Glomerular visceral epithelial cell (primary cell): ENCODE measurements at regions not wholly inside any gene's neighbourhood (a gene's known extent, or its start where the extent isn't known, plus 50 kb on each side); places are given as distances from the start of the nearest gene placed in this dataset.

Source experiments
- DNase-seq: peaks from one replicate; pipeline ENCODE4 v3.0.0-alpha.2; 2016; ENCODE audit errors: extremely low spot score

- DNase-seq = no peak
Measured at GRCh38 chr2:121074293-121074932, 210.6 kb downstream of the TFCP2L1 start.

- peak; percentile 95 for DNase-seq
Measured at GRCh38 chr2:121075006-121075551, 209.9 kb downstream of the TFCP2L1 start.

DNA sequence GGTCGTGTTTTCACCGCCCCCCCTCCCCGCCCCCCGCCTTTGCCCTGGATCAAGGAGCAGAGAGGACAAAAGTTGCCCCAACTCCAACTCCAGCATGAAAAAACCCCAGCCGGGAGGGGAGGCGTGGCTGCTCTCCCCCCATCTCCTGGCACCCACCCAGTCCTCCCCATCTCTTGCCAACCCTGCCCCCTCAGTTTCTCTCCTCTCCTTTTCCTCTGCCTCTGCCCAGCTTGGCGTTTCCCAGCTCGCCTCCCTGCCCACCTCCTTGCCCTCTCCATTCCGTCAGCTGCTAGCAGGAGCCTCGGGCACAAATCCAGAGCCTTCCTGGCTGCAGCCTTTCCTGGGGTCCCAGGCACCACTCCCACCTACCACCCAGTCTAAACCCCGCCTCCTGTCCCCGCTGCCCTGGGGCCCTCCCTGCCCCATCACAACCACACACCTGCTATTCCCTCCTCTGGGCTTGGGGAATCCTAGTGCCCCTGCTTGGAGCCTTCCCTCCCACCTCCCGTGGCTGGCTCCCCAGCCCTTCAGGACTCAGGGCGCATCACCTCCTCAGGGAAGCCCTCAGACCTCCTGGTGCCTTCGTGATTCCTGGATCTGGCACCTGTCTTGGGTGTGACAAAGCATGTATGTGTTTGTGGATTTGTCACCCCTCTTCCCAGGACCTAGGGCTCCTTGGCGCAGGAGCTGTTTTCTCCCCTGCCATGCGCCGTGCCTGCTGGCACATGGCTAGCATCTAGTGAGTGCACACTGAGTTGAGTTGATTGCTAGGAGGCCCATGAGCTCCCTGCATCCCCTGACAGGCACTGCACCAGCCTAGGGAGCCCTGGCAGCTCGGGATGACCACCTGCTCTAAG is 209.1 kb downstream of the TFCP2L1 start:
- DNase-seq = peak; percentile 52

DNA sequence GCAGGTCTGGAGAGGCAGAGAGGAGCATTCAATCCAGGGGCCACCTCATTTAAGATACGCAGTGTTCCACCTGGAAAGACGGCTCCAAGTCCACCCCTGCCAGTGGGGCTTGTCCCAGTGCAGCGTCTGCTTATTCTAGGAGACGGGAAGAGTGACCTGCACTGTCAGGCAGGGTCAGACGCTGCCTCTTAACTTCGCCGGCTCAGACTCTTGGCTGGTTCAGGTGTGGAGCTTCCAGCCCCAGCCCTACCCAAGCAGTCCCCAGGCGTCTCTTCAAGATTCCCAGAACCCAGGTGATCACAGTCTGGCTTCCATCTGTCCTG is 208.5 kb downstream of the TFCP2L1 start:
- DNase-seq = no peak

GRCh38 chr2:121076885-121077549 is 208.0 kb downstream of the TFCP2L1 start:
- peak; percentile 74 for DNase-seq

- no peak for DNase-seq
Measured at GRCh38 chr2:121078899-121079298, 206.1 kb downstream of the TFCP2L1 start.

- peak; percentile 75 for DNase-seq
Measured at GRCh38 chr2:121080013-121080772, 204.8 kb downstream of the TFCP2L1 start.

- no peak for DNase-seq
Measured at GRCh38 chr2:121081701-121082100, 203.3 kb downstream of the TFCP2L1 start.

DNA sequence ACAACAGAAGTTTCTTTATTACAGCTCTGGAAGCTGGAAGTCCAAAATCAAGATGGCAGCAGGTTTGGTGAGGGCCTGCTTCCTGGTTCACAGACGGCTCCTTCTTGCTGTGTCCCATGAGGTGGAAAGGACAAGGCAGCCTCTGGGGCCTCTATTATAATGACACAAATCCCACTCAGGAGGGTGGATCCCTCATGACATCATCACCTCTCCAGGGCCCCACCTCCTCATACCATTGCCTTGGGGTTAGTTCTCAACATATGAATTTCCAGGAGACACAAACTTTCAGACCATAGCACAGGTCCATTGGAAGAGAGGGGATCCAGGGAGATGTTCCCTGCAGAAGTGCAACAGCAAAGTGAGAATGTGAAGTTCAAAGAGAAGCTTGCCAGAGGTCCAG is 202.8 kb downstream of the TFCP2L1 start:
- DNase-seq = no peak

DNA sequence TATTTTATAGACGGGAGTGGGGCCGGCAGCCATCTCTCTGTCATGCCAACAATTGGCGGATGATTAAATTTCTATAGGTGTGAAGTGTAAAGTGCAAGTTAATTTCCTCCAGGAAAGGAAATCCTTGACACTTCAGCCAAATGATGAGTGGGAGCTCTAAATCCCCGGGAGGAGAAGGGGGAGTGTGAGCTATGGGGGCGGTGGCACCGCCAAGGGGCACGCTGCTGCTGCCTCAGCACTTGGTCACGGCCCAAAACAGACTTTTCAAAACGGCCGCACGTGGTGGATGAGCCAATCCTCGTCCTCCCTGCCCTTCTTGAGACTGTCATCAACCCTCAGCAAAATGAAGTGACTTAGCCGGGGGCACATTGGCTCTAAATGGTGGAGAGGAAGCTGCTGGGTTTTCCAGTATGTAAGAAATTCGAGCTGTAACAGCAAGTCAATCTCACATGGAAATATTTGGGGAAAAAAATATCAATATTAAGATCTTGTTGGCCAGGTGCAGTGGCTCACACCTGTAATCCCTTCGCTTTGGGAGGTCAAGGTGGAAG is 200.8 kb downstream of the TFCP2L1 start:
- DNase-seq = no peak

- no peak for DNase-seq
Measured at GRCh38 chr2:121085801-121086200, 199.2 kb downstream of the TFCP2L1 start.

GRCh38 chr2:121086450-121086849 is 198.6 kb downstream of the TFCP2L1 start:
- no peak for DNase-seq

GRCh38 chr2:121087117-121087516 is 197.9 kb downstream of the TFCP2L1 start:
- DNase-seq = no peak

- no peak for DNase-seq
Measured at GRCh38 chr2:121088251-121089165, 196.5 kb downstream of the TFCP2L1 start.

DNA sequence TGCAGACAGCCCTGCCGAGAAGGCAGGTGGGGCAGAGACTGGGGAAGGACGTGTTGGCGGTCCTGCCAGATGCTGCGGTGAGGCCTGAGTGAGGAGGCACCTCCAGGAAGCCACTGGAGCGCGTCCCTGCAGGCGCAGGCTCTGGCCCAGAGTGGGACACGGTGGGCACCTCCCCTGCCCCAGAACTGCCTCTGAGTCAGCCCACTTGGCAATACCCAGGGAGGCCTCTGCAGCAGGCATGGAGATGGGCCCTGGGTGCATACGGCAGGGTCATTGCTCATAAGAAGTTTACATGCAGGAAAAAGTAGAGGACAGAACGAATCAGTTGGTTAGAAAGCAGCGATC is 195.9 kb downstream of the TFCP2L1 start:
- DNase-seq = no peak

- DNase-seq = no peak
Measured at GRCh38 chr2:121090088-121090715, 194.8 kb downstream of the TFCP2L1 start.

DNA sequence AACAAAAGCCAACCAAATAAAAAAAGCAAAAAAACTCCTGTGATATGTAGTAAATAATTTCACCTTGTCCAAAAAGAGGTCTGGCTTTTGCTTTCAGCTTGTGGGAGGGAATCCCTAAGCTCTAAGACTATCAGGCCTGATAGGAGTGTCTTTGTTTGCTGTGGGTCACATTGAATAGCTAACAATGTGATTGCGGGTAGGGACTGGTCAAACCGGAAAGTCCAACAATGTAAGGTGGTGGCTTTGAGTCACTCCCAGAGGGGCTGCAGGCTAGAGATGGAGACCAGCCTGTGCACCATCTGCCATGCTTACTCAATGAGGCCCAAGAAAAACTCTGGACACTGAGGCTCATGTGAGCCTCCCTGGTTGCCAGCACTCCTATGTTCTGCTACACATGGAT is 192.9 kb downstream of the TFCP2L1 start:
- no peak for DNase-seq

DNA sequence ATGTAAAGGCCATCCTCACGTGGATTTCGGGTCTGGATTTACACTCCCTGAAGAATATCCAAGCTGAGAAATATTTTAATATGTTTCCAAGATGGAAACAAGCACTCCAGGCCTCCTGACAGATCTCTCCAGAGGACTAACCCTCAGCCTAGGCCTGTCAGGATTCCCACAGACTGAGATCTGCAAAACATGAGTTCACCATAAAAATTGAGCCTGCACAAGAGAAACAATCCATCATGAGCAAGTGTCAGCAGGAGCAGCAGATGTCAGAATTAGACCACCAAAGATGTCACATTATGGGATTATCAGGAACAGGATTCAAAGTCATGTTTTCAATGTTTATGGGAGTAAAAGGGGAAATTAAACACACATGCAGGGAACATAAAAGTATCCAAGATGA is 191.3 kb downstream of the TFCP2L1 start:
- DNase-seq = no peak

- DNase-seq = no peak
Measured at GRCh38 chr2:121094101-121094500, 190.9 kb downstream of the TFCP2L1 start.

DNA sequence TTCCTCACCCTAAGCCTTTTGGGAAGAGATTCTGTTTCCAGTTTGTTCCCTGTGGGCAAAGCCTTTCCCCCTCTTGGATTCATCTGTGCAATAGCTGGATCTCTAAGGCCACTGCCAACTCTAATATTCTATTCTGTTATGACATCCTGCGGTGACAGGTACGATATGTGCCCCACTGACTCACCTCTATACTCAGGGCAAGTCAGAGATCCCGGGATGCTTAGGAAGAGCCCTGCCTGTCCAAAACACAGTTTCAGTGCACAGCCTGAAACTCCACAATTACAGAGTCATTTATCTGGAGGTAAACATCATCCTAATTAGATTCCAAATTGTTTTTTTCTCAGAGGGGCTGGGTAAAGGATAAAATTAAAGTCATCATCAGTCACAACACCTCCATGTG is 190.2 kb downstream of the TFCP2L1 start:
- no peak for DNase-seq
